Esophagus (tissue), 2 donors: ENCODE measurements at regions not wholly inside any gene's neighbourhood (a gene's known extent, or its start where the extent isn't known, plus 50 kb on each side); places are given as distances from the start of the nearest gene placed in this dataset.

Experiments used
- H3K27ac ChIP-seq, 2 donors: one replicate each; pipeline ENCODE4 v1.5.1; 2013; ENCODE audit warnings: low read depth in 2 of 2, mild to moderate bottlenecking in 2 of 2, inconsistent platforms in 1 of 2, low read length in 1 of 2, moderate library complexity in 1 of 2
- H3K27me3 ChIP-seq, 2 donors: one replicate each; pipeline ENCODE4 v1.6.1; 2013; ENCODE audit warnings: low read length in 2 of 2, control low read depth in 1 of 2, mild to moderate bottlenecking in 1 of 2; ENCODE audit not compliant: insufficient read depth in 2 of 2, control insufficient read depth in 1 of 2
- H3K36me3 ChIP-seq, 2 donors: one replicate each; pipeline ENCODE4 v1.6.1; 2013; ENCODE audit warnings: low read length in 1 of 2; ENCODE audit not compliant: control insufficient read depth in 2 of 2, insufficient read depth in 2 of 2
- H3K4me1 ChIP-seq, 2 donors: one replicate each; pipeline ENCODE4 v1.6.1; 2013; ENCODE audit warnings: low read length in 1 of 2; ENCODE audit not compliant: control insufficient read depth in 2 of 2, insufficient read depth in 2 of 2
- H3K4me3 ChIP-seq, 2 donors: one replicate each; pipeline ENCODE4 v1.5.1; 2013; ENCODE audit warnings: low read length in 2 of 2, mild to moderate bottlenecking in 2 of 2, low read depth in 1 of 2, moderate library complexity in 1 of 2
- H3K9me3 ChIP-seq, 2 donors: one replicate each; pipeline ENCODE4 v1.6.1; 2013; ENCODE audit warnings: mild to moderate bottlenecking in 2 of 2, low read depth in 1 of 2, low read length in 1 of 2, moderate library complexity in 1 of 2; ENCODE audit not compliant: control insufficient read depth in 2 of 2, insufficient read depth in 1 of 2
- WGBS, 2 donors: extraction: QIAGEN DNeasy Blood & Tissue Kit; methylation state at CpG; one replicate each; pipeline ENCODE4 v1.1.7; 2013; 5-methylcytosine and 5-hydroxymethylcytosine counted together
- donor health status: healthy with polysubstance abuse.
- donor health status: Bipolar disorder and iron deficiency.

GRCh38 chr3:166191411-166191810, 354.2 kb upstream of the BCHE start:
- no peak overlapping the region for H3K27ac ChIP-seq
- H3K4me3 ChIP-seq, result no peak overlapping the region
- H3K9me3 ChIP-seq, result no peaks in the 10 kb centered on the region
- H3K27me3 ChIP-seq, result no peaks in the 10 kb centered on the region
- 73 to 86% methylated on average over 2 of the region's 2 CpGs for WGBS, 2 donors
- H3K36me3 ChIP-seq, result no peaks in the 10 kb centered on the region
- H3K4me1 ChIP-seq, result no peaks in the 10 kb centered on the region

- Histone ChIP-seq H3K27ac (no peak overlapping the region), H3K27me3 (no peaks in the 10 kb centered on the region), H3K9me3 (no peaks in the 10 kb centered on the region), H3K4me3 (no peak overlapping the region), H3K36me3 (no peaks in the 10 kb centered on the region), H3K4me1 (no peaks in the 10 kb centered on the region)
- WGBS, 2 donors, result 15 to 24% methylated on average over 1 of the region's 1 CpG
Measured at GRCh38 chr3:166190360-166190759, 353.1 kb upstream of the BCHE start.

GRCh38 chr3:166187237-166187636, 350.0 kb upstream of the BCHE start:
- 61 to 67% methylated on average over 1 of the region's 1 CpG for WGBS, 2 donors

GRCh38 chr3:166186003-166186402, 348.8 kb upstream of the BCHE start:
- H3K9me3 ChIP-seq, result peaks cover 0 to 1% of the 10 kb centered on the region in 2 donors
- H3K4me3 ChIP-seq, result no peak overlapping the region
- H3K36me3 ChIP-seq, result no peaks in the 10 kb centered on the region
- no peaks in the 10 kb centered on the region for H3K27me3 ChIP-seq
- H3K27ac ChIP-seq, result no peak overlapping the region
- H3K4me1 ChIP-seq, result no peaks in the 10 kb centered on the region

More at GRCh38 chr3:166187237-166187636, 350.0 kb upstream of the BCHE start:
- Histone ChIP-seq H3K27me3 (no peaks in the 10 kb centered on the region), H3K9me3 (peaks cover 0 to 1% of the 10 kb centered on the region in 2 donors), H3K27ac (no peak overlapping the region), H3K4me1 (no peaks in the 10 kb centered on the region), H3K36me3 (no peaks in the 10 kb centered on the region), H3K4me3 (no peak overlapping the region)

GRCh38 chr3:166177130-166177529, 339.9 kb upstream of the BCHE start:
- 70 to 74% methylated on average over 1 of the region's 1 CpG for WGBS, 2 donors
- H3K27me3 ChIP-seq, result no peaks in the 10 kb centered on the region
- H3K9me3 ChIP-seq, result no peaks in the 10 kb centered on the region
- no peak overlapping the region for H3K4me3 ChIP-seq
- no peaks in the 10 kb centered on the region for H3K36me3 ChIP-seq
- no peak overlapping the region for H3K27ac ChIP-seq
- no peaks in the 10 kb centered on the region for H3K4me1 ChIP-seq

GRCh38 chr3:166171695-166172094, 334.5 kb upstream of the BCHE start:
- H3K4me3 ChIP-seq, result no peak overlapping the region
- 62 to 77% methylated on average over 3 of the region's 3 CpGs for WGBS, 2 donors
- no peaks in the 10 kb centered on the region for H3K36me3 ChIP-seq
- no peaks in the 10 kb centered on the region for H3K4me1 ChIP-seq
- H3K27me3 ChIP-seq, result no peaks in the 10 kb centered on the region
- H3K9me3 ChIP-seq, result no peaks in the 10 kb centered on the region
- no peak overlapping the region for H3K27ac ChIP-seq

GRCh38 chr3:166169681-166170080, 332.5 kb upstream of the BCHE start:
- Histone ChIP-seq H3K4me1 (no peaks in the 10 kb centered on the region), H3K27ac (no peak overlapping the region), H3K27me3 (no peaks in the 10 kb centered on the region), H3K36me3 (no peaks in the 10 kb centered on the region), H3K4me3 (no peak overlapping the region), H3K9me3 (no peaks in the 10 kb centered on the region)
- 49 to 74% methylated on average over 1 of the region's 1 CpG for WGBS, 2 donors

- H3K4me3 ChIP-seq, result no peak overlapping the region
- no peaks in the 10 kb centered on the region for H3K36me3 ChIP-seq
- H3K27ac ChIP-seq, result no peak overlapping the region
- no peaks in the 10 kb centered on the region for H3K27me3 ChIP-seq
- H3K9me3 ChIP-seq, result no peaks in the 10 kb centered on the region
- H3K4me1 ChIP-seq, result no peaks in the 10 kb centered on the region
- 83% methylated on average over 1 of the region's 1 CpG for WGBS, 2 donors
Measured at GRCh38 chr3:166127969-166128368, 290.7 kb upstream of the BCHE start.

GRCh38 chr3:166125179-166125578, 288.0 kb upstream of the BCHE start:
- H3K9me3 ChIP-seq, result no peaks in the 10 kb centered on the region
- no peak overlapping the region for H3K4me3 ChIP-seq
- no peaks in the 10 kb centered on the region for H3K27me3 ChIP-seq
- no peaks in the 10 kb centered on the region for H3K36me3 ChIP-seq
- WGBS, 2 donors, result 69 to 74% methylated on average over 2 of the region's 2 CpGs
- H3K27ac ChIP-seq, result no peak overlapping the region
- H3K4me1 ChIP-seq, result no peaks in the 10 kb centered on the region

- Histone ChIP-seq H3K4me3 (no peak overlapping the region), H3K27me3 (no peaks in the 10 kb centered on the region), H3K4me1 (no peaks in the 10 kb centered on the region), H3K9me3 (no peaks in the 10 kb centered on the region), H3K27ac (no peak overlapping the region), H3K36me3 (no peaks in the 10 kb centered on the region)
Measured at GRCh38 chr3:166123576-166123975, 286.4 kb upstream of the BCHE start.
